ENCODE measurements at regions not wholly inside any gene's neighbourhood (a gene's known extent, or its start where the extent isn't known, plus 50 kb on each side); places are given as distances from the start of the nearest gene placed in this dataset.

DNA sequence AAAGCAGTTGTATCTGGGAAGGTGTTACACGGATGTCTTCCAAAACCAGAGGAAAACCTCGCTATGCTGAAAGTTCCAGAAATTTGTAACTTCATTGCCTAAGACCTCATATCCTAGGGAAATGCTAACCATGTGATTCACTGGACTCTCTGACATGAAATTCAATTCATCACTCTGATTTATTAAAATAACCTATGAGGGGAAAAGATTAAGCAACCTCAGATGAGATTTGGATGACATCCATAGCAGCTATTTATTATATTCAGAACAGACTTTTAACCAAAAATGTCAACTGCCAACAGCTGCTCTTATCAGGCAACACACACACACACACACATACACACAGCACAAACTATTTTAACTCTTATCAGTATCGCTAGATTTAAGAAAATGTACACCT is 1006.4 kb upstream of the CTNND2 start:
- Histone ChIP-seq H4K8ac (ENCODE audit: extremely low read depth, insufficient read depth, low read length) (no peak overlapping the region), H2BK15ac (ENCODE audit: low read length) (no peak overlapping the region), H2BK120ac (replicated peaks; ENCODE audit: low read depth, low read length) (no peak overlapping the region), H4K91ac (replicated peaks; ENCODE audit: insufficient read length, low read length) (no peak overlapping the region), H3K36me3 (ENCODE audit: control insufficient read depth in 2 of 4, insufficient read depth in 4 of 4, low read length in 3 of 4) (no peaks in the 10 kb centered on the region), H3K79me2 (ENCODE audit: control insufficient read depth in 1 of 2, insufficient read depth in 2 of 2, low read length in 2 of 2) (no peaks in the 10 kb centered on the region), H3K9ac (replicated peaks in 1 of 4; ENCODE audit: extremely low read depth in 1 of 4, low read depth in 3 of 4, low read length in 3 of 4) (no peak overlapping the region), H3K4me3 (ENCODE audit: extremely low read depth in 1 of 4, insufficient read depth in 2 of 4, low read depth in 3 of 4, low read length in 4 of 4) (no peak overlapping the region), H2BK12ac (ENCODE audit: low read depth, low read length) (no peak overlapping the region), H2BK5ac (ENCODE audit: low read depth, low read length) (no peak overlapping the region), H3K56ac (replicated peaks; ENCODE audit: insufficient read length, low read depth, low read length) (no peak overlapping the region), H3K4me2 (ENCODE audit: insufficient read depth in 1 of 2, low read depth in 2 of 2, low read length in 2 of 2) (no peak overlapping the region), H3K23me2 (ENCODE audit: low read depth, low read length) (no peaks in the 10 kb centered on the region), H3K23ac (ENCODE audit: insufficient read length) (no peak overlapping the region), H3K4me1 (replicated peaks in 1 of 4; ENCODE audit: control insufficient read depth in 3 of 4, insufficient read depth in 4 of 4, low read length in 3 of 4) (no peaks in the 10 kb centered on the region), H3K4ac (replicated peaks; ENCODE audit: insufficient read length, low read depth, low read length) (no peak overlapping the region), H3K27ac (ENCODE audit: low read depth, low read length) (no peak overlapping the region), H3K79me1 (ENCODE audit: low read depth, low read length) (no peaks in the 10 kb centered on the region), H3K14ac (ENCODE audit: insufficient read length) (no peak overlapping the region), H3K27me3 (replicated peaks in 1 of 4; ENCODE audit: control insufficient read depth in 3 of 4, extremely low read depth in 1 of 4, insufficient read depth in 3 of 4, low read length in 3 of 4) (no peaks in the 10 kb centered on the region), H3K18ac (ENCODE audit: extremely low read depth, low read length) (no peak overlapping the region), H2BK20ac (ENCODE audit: low read length) (no peak overlapping the region), H2AK5ac (ENCODE audit: low read depth, low read length) (no peak overlapping the region), H3K9me3 (ENCODE audit: insufficient read depth in 2 of 2, low read depth in 1 of 2, low read length in 1 of 2) (no peaks in the 10 kb centered on the region), H4K5ac (ENCODE audit: insufficient read length, low read depth, low read length) (no peak overlapping the region), H2AFZ (ENCODE audit: low read length) (no peak overlapping the region), H4K20me1 (replicated peaks in 1 of 2; ENCODE audit: control insufficient read depth in 1 of 2, insufficient read depth in 2 of 2, low read length in 2 of 2) (no peaks in the 10 kb centered on the region)
- 91% methylated on average over 3 of the region's 3 CpGs; no CpG with 5 or more reads in 1 of the 2 experiments for WGBS, 2 experiments (ENCODE audit: extremely low coverage in 1 of 2, insufficient coverage in 1 of 2, insufficient read length in 1 of 2, insufficient replicate concordance in 2 of 2, low coverage in 1 of 2, low lambda C conversion rate in 2 of 2, missing lambda C conversion rate in 1 of 2)
- ChIA-PET POLR2A (ENCODE audit: partially characterized antibody) (no interaction called here), CTCF (ENCODE audit: partially characterized antibody) (no interaction called here)
- no peak for DNase-seq (ENCODE audit: low read depth in 1 of 2, low spot score in 2 of 2)
- FAIRE-seq = no peak
- TF ChIP-seq BACH1 (IDR thresholded peaks at IDR 0.05; ENCODE audit: low read length) = no peak
- no peak for TF ChIP-seq MAFK (IDR thresholded peaks at IDR 0.05; ENCODE audit: low read depth, low read length)
- no peak for TF ChIP-seq CREB1 (IDR thresholded peaks at IDR 0.05)
- no peak for TF ChIP-seq ASH2L (IDR thresholded peaks at IDR 0.05; ENCODE audit: low read length)
- TF ChIP-seq SP1 (IDR thresholded peaks at IDR 0.05; ENCODE audit: low read depth, low read length) = no peak
- TF ChIP-seq EP300 (IDR thresholded peaks at IDR 0.05; ENCODE audit: borderline replicate concordance in 1 of 2, low read depth in 2 of 2, low read length in 2 of 2) = no peak
- TF ChIP-seq TAF1 (IDR thresholded peaks at IDR 0.05; ENCODE audit: low read depth, low read length) = no peak
- TF ChIP-seq CEBPB (IDR thresholded peaks at IDR 0.05; ENCODE audit: low read depth, low read length) = no peak
- no peak for TF ChIP-seq GABPA (IDR thresholded peaks at IDR 0.05; ENCODE audit: borderline replicate concordance, insufficient read depth, low read length)
- no peak for TF ChIP-seq SIN3A (conservative IDR thresholded peaks at IDR 0.05 in 1 of 2, IDR thresholded peaks at IDR 0.05 in 1 of 2; ENCODE audit: low read depth in 1 of 2, low read length in 2 of 2)
- TF ChIP-seq CHD2 (IDR thresholded peaks at IDR 0.05; ENCODE audit: low read length) = no peak
- TF ChIP-seq EGR1 (IDR thresholded peaks at IDR 0.05; ENCODE audit: borderline replicate concordance, low read depth, low read length) = no peak
- no peak for TF ChIP-seq SP4 (IDR thresholded peaks at IDR 0.05; ENCODE audit: low read length)
- TF ChIP-seq SRF (IDR thresholded peaks at IDR 0.05; ENCODE audit: low read depth, low read length) = no peak
- no peak for TF ChIP-seq JUN (IDR thresholded peaks at IDR 0.05; ENCODE audit: low read depth, low read length)
- no peak for TF ChIP-seq CBX8 (IDR thresholded peaks at IDR 0.05; ENCODE audit: borderline replicate concordance, low read depth, low read length)

Data from H1 (cell line).